ENCODE measurements at regions not wholly inside any gene's neighbourhood (a gene's known extent, or its start where the extent isn't known, plus 50 kb on each side); places are given as distances from the start of the nearest gene placed in this dataset.

DNA sequence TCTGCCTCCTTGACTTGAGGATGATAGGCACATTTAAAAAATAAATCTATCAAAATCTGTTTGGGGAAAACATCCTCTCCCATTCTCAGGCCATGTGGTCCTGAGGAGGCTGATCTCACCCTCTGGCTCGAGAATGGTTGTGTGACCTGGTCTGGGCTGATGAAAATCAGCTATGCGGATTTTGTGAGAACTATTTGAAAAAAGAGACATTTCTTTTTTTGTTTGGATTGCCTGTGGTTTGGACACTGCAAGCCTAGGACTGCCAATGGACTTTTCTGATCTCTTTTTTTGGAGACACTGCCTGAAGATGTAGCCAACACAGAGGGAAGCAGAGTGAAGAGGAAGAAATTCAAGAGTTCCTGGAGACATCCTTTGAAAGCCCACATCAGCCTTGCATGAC lies 145.9 kb downstream of the HS3ST3B1 start:
- Histone ChIP-seq H3K9ac (ENCODE audit: low read length) (no peak overlapping the region), H2AFZ (ENCODE audit: low read depth, low read length) (no peak overlapping the region), H3K4me2 (ENCODE audit: low read length) (no peak overlapping the region), H3K79me2 (replicated peaks; ENCODE audit: insufficient read depth, low read length) (no peaks in the 10 kb centered on the region), H3K4me3 (ENCODE audit: low read length) (no peak overlapping the region), H3F3A (ENCODE audit: insufficient read depth, low read length, poor library complexity, severe bottlenecking) (no peaks in the 10 kb centered on the region), H3K9me3 (ENCODE audit: low read length) (no peaks in the 10 kb centered on the region), H3K27me3 (ENCODE audit: insufficient read depth, low read depth, low read length) (no peaks in the 10 kb centered on the region), H4K20me1 (ENCODE audit: insufficient read depth) (no peaks in the 10 kb centered on the region), H3K36me3 (ENCODE audit: insufficient read depth, low read length) (no peaks in the 10 kb centered on the region), H3K9me2 (ENCODE audit: insufficient read depth, low read length) (no peaks in the 10 kb centered on the region), H3K27ac (ENCODE audit: low read length) (no peak overlapping the region)
- TF ChIP-seq EP300 (conservative IDR thresholded peaks at IDR 0.05; ENCODE audit: poor library complexity, severe bottlenecking) (no peak), EZH2 (IDR thresholded peaks at IDR 0.05; ENCODE audit: borderline replicate concordance, insufficient read depth, low read length, poor library complexity, severe bottlenecking) (no peak), POLR2AphosphoS5 (IDR thresholded peaks at IDR 0.05) (no peak), MXI1 (conservative IDR thresholded peaks at IDR 0.05; ENCODE audit: poor library complexity, severe bottlenecking) (no peak), RAD21 (conservative IDR thresholded peaks at IDR 0.05) (no peak), TAF1 (IDR thresholded peaks at IDR 0.05; ENCODE audit: low read depth) (no peak), SMC3 (conservative IDR thresholded peaks at IDR 0.05; ENCODE audit: poor library complexity) (no peak)
- TF ChIP-seq, protein P1, sequence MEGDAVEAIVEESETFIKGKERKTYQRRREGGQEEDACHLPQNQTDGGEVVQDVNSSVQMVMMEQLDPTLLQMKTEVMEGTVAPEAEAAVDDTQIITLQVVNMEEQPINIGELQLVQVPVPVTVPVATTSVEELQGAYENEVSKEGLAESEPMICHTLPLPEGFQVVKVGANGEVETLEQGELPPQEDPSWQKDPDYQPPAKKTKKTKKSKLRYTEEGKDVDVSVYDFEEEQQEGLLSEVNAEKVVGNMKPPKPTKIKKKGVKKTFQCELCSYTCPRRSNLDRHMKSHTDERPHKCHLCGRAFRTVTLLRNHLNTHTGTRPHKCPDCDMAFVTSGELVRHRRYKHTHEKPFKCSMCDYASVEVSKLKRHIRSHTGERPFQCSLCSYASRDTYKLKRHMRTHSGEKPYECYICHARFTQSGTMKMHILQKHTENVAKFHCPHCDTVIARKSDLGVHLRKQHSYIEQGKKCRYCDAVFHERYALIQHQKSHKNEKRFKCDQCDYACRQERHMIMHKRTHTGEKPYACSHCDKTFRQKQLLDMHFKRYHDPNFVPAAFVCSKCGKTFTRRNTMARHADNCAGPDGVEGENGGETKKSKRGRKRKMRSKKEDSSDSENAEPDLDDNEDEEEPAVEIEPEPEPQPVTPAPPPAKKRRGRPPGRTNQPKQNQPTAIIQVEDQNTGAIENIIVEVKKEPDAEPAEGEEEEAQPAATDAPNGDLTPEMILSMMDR (IDR thresholded peaks at IDR 0.05; ENCODE audit: poor library complexity, severe bottlenecking): no peak
- TF ChIP-seq, protein P2, sequence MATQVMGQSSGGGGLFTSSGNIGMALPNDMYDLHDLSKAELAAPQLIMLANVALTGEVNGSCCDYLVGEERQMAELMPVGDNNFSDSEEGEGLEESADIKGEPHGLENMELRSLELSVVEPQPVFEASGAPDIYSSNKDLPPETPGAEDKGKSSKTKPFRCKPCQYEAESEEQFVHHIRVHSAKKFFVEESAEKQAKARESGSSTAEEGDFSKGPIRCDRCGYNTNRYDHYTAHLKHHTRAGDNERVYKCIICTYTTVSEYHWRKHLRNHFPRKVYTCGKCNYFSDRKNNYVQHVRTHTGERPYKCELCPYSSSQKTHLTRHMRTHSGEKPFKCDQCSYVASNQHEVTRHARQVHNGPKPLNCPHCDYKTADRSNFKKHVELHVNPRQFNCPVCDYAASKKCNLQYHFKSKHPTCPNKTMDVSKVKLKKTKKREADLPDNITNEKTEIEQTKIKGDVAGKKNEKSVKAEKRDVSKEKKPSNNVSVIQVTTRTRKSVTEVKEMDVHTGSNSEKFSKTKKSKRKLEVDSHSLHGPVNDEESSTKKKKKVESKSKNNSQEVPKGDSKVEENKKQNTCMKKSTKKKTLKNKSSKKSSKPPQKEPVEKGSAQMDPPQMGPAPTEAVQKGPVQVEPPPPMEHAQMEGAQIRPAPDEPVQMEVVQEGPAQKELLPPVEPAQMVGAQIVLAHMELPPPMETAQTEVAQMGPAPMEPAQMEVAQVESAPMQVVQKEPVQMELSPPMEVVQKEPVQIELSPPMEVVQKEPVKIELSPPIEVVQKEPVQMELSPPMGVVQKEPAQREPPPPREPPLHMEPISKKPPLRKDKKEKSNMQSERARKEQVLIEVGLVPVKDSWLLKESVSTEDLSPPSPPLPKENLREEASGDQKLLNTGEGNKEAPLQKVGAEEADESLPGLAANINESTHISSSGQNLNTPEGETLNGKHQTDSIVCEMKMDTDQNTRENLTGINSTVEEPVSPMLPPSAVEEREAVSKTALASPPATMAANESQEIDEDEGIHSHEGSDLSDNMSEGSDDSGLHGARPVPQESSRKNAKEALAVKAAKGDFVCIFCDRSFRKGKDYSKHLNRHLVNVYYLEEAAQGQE (IDR thresholded peaks at IDR 0.05; ENCODE audit: borderline replicate concordance): no peak

DNA sequence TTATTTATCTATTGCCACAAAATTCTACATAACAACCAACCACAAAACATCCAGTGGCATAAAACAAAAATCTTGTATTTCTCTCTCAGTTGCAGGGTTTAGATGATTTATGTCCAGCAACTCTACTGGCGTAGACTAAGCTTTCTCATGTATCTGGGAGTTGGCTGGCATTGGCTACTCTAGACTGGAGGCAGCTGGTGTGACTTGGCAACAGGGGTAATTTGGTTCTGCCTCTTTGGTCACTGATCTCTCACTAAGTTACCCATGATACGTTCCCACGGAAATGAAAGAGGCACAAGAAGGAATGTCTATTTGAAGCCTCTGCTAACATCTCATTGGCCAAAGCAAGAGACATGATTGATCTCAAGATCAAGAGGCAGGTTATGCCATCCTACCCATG lies 144.0 kb downstream of the HS3ST3B1 start:
- Histone ChIP-seq H2AFZ (ENCODE audit: low read depth, low read length) (no peak overlapping the region), H3K36me3 (ENCODE audit: insufficient read depth, low read length) (no peaks in the 10 kb centered on the region), H3K27ac (ENCODE audit: low read length) (no peak overlapping the region), H4K20me1 (ENCODE audit: insufficient read depth) (no peaks in the 10 kb centered on the region), H3K9me2 (ENCODE audit: insufficient read depth, low read length) (no peaks in the 10 kb centered on the region), H3K27me3 (ENCODE audit: insufficient read depth, low read depth, low read length) (no peaks in the 10 kb centered on the region), H3F3A (ENCODE audit: insufficient read depth, low read length, poor library complexity, severe bottlenecking) (no peaks in the 10 kb centered on the region), H3K4me2 (ENCODE audit: low read length) (no peak overlapping the region), H3K79me2 (replicated peaks; ENCODE audit: insufficient read depth, low read length) (no peaks in the 10 kb centered on the region), H3K9me3 (ENCODE audit: low read length) (no peaks in the 10 kb centered on the region), H3K9ac (ENCODE audit: low read length) (no peak overlapping the region), H3K4me3 (ENCODE audit: low read length) (no peak overlapping the region)
- TF ChIP-seq SMC3 (conservative IDR thresholded peaks at IDR 0.05; ENCODE audit: poor library complexity) (no peak), EP300 (conservative IDR thresholded peaks at IDR 0.05; ENCODE audit: poor library complexity, severe bottlenecking) (no peak), EZH2 (IDR thresholded peaks at IDR 0.05; ENCODE audit: borderline replicate concordance, insufficient read depth, low read length, poor library complexity, severe bottlenecking) (no peak)

All from neural cell (in vitro differentiated cells).